HepG2 (cell line): ENCODE measurements at regions not wholly inside any gene's neighbourhood (a gene's known extent, or its start where the extent isn't known, plus 50 kb on each side); places are given as distances from the start of the nearest gene placed in this dataset.
"Not testable (repeated sequence)": the region's sequence is repeated elsewhere in the genome, so short reads cannot be mapped to it uniquely, and the experiment has no call there.

Experiments
- ATAC-seq: fragments of 200-7000 bp; cut with Tn5 transposase; 3 replicates; pipeline ENCODE4 v1.9.1; 2020; ENCODE audit warnings: mild to moderate bottlenecking, moderate library complexity
- BruUV-seq: library from RNA; stranded (reverse); fragments of 400-500 nt; replicated peaks from 2 replicates; lab custom pipeline; 2021; lab: Mats Ljungman, UMichigan
- CTCF ChIA-PET: fragments of 300-600 bp; formaldehyde crosslinking; extraction: SDS; loops from one replicate; lab custom pipeline; 2021; ENCODE audit warnings: low total read pairs, inconsistent platforms, low intra/inter-chr PET ratio; lab: Yijun Ruan, JAX
- POLR2A ChIA-PET: fragments of 350-600 bp; sonication (Branson Sonifier 250); formaldehyde crosslinking; loops from one replicate; lab custom pipeline; 2020; ENCODE audit warnings: antibody characterized with exemption, inconsistent platforms; lab: Yijun Ruan, JAX
- DNase-seq: peaks from one replicate; pipeline ENCODE4 v3.0.0-alpha.2; 2015; ENCODE audit warnings: low spot score
- FAIRE-seq: peaks from 3 replicates; lab custom pipeline; 2011; peaks lifted over from hg19 to GRCh38; lab: Jason Lieb, UNC
- H2AFZ ChIP-seq: one replicate; pipeline ENCODE4 v1.6.1; 2011; ENCODE audit warnings: low read length, inconsistent platforms
- H3K27ac ChIP-seq: fragments of 300-600 bp; 3 replicates; pipeline ENCODE4 v1.8.0; 2011; ENCODE audit warnings: mixed run types, mild to moderate bottlenecking, mixed read lengths, low read length, inconsistent platforms; ENCODE audit not compliant: insufficient read depth; ENCODE audit errors: extremely low read length
- H3K27me3 ChIP-seq, 2 experiments: fragments of 200-600 bp in 1 of 2; 2 replicates in 1 of 2; 3 replicates in 1 of 2; pipeline versions ENCODE4 v1.6.0 to v1.8.0; 2011; ENCODE audit warnings: low read length in 2 of 2, mild to moderate bottlenecking in 2 of 2, moderate library complexity in 2 of 2, inconsistent platforms in 1 of 2; ENCODE audit not compliant: insufficient read depth in 2 of 2, control insufficient read depth in 1 of 2
- H3K36me3 ChIP-seq, 2 experiments: fragments of 200-600 bp in 1 of 2; replicated peaks in 1 of 2; 2 replicates in 1 of 2; 3 replicates in 1 of 2; pipeline versions ENCODE4 v1.5.1 to v1.8.0; 2011; ENCODE audit warnings: low read length in 2 of 2, inconsistent platforms in 1 of 2; ENCODE audit not compliant: insufficient read depth in 2 of 2, control insufficient read depth in 1 of 2
- H3K4me1 ChIP-seq: 2 replicates; pipeline ENCODE4 v1.5.1; 2012; ENCODE audit warnings: low read length, inconsistent platforms; ENCODE audit not compliant: insufficient read depth
- H3K4me2 ChIP-seq: 2 replicates; pipeline ENCODE4 v1.6.0; 2011; ENCODE audit warnings: low read depth, low read length, inconsistent platforms
- H3K4me3 ChIP-seq, 3 experiments: fragments of 200-600 bp in 1 of 3; sonication (generic), shearing (Covaris generic) in 1 of 3; replicated peaks in 1 of 3; 2 replicates each; pipeline ENCODE4 v1.5.1; 2011 to 2016; ENCODE audit warnings: low read length in 3 of 3, inconsistent platforms in 2 of 3, low read depth in 2 of 3, mild to moderate bottlenecking in 2 of 3, control low read depth in 1 of 3, mixed read lengths in 1 of 3; ENCODE audit not compliant: insufficient read depth in 1 of 3
- H3K79me2 ChIP-seq: one replicate; pipeline ENCODE4 v1.6.1; 2011; ENCODE audit warnings: low read length, inconsistent platforms; ENCODE audit not compliant: insufficient read depth
- H3K9ac ChIP-seq: 2 replicates; pipeline ENCODE4 v1.6.0; 2011; ENCODE audit warnings: mild to moderate bottlenecking, low read depth, low read length, inconsistent platforms; ENCODE audit not compliant: insufficient read depth
- H3K9me3 ChIP-seq: 2 replicates; pipeline ENCODE4 v1.5.1; 2012; ENCODE audit warnings: mild to moderate bottlenecking, low read length
- H4K20me1 ChIP-seq: 2 replicates; pipeline ENCODE4 v1.6.0; 2011; ENCODE audit warnings: inconsistent platforms, mild to moderate bottlenecking, low read length, moderate library complexity; ENCODE audit not compliant: insufficient read depth
- CCDC6 ChIP-seq: sonication (generic); formaldehyde crosslinking; IDR thresholded peaks from 2 replicates; pipeline ENCODE4 v1.8.1; 2022; ENCODE audit warnings: mild to moderate bottlenecking, missing genetic modification reagents, moderate library complexity
- ETV6 ChIP-seq: sonication (generic); formaldehyde crosslinking; conservative IDR thresholded peaks from 2 replicates; pipeline ENCODE4 v1.4.0; 2020; ENCODE audit warnings: missing genetic modification reagents
- IRF2 ChIP-seq: IDR thresholded peaks from 2 replicates; pipeline ENCODE4 v1.6.1; 2018; ENCODE audit warnings: missing genetic modification reagents, missing compliant biosample characterization
- JDP2 ChIP-seq: sonication (generic); formaldehyde crosslinking; IDR thresholded peaks from 2 replicates; pipeline ENCODE4 v1.8.1; 2022; ENCODE audit warnings: missing genetic modification reagents, borderline replicate concordance
- KLF9 ChIP-seq: IDR thresholded peaks from 2 replicates; pipeline ENCODE4 v1.6.1; 2016; ENCODE audit warnings: low read depth
- KMT2B ChIP-seq: IDR thresholded peaks from 2 replicates; pipeline ENCODE4 v1.6.1; 2016; ENCODE audit warnings: missing genetic modification reagents, missing compliant biosample characterization
- MBD4 ChIP-seq: IDR thresholded peaks from 2 replicates; pipeline ENCODE4 v1.6.1; 2012; ENCODE audit warnings: low read length, inconsistent platforms, borderline replicate concordance
- ZFY ChIP-seq: sonication (generic); formaldehyde crosslinking; IDR thresholded peaks from 2 replicates; pipeline ENCODE4 v1.4.0; 2020; ENCODE audit warnings: missing genetic modification reagents
- ZNF3 ChIP-seq: IDR thresholded peaks from 2 replicates; pipeline ENCODE4 v1.7.0; 2017; ENCODE audit warnings: inconsistent platforms
- ZNF556 ChIP-seq: sonication (generic); formaldehyde crosslinking; IDR thresholded peaks from 2 replicates; pipeline ENCODE4 v1.4.0; 2020; ENCODE audit warnings: mild to moderate bottlenecking, missing genetic modification reagents, borderline replicate concordance
- ZSCAN31 ChIP-seq: sonication (generic); formaldehyde crosslinking; IDR thresholded peaks from 2 replicates; pipeline ENCODE4 v1.5.0; 2020; ENCODE audit warnings: low read depth, mild to moderate bottlenecking, missing genetic modification reagents
- WGBS: methylation state at CpG from one replicate; pipeline ENCODE4 v1.1.6; 2017; ENCODE audit warnings: low lambda C conversion rate; 5-methylcytosine and 5-hydroxymethylcytosine counted together
- in situ Hi-C: cut with HindIII; loops from 2 replicates; pipeline ENCODE4 v1.10.0; 2017; ENCODE audit warnings: low pct_unique_long_range_greater_than_20kb; ENCODE audit not compliant: extremely low pct_ligation_motif_present
- intact Hi-C: fragments of 100-400 bp; cut with micrococcal nuclease; formaldehyde crosslinking; loops from one replicate; pipeline ENCODE4 v1.10.0; 2022; ENCODE audit not compliant: unreplicated experiment

- TF ChIP-seq ZNF3 (CRISPR knock-in tag) (no peak), KLF9 (CRISPR knock-in tag) (no peak), ZNF556 (CRISPR knock-in tag) (no peak), IRF2 (CRISPR knock-in tag) (no peak), CCDC6 (CRISPR knock-in tag) (no peak), ZSCAN31 (no peak), ZFY (CRISPR knock-in tag) (no peak), MBD4 (no peak), KMT2B (CRISPR knock-in tag) (no peak), ETV6 (no peak), JDP2 (CRISPR knock-in tag) (no peak)
- no TSS peak for BruUV-seq
- FAIRE-seq (no peak), ATAC-seq (no peak), DNase-seq (no peak)
- Histone ChIP-seq H3K4me1 (no peaks in the 10 kb centered on the region), H3K9me3 (no peaks in the 10 kb centered on the region; the same call in 1 of the 2 replicates), H3K36me3 (no peaks in the 10 kb centered on the region), H4K20me1 (no peaks in the 10 kb centered on the region), H3K27ac (no peak overlapping the region), H2AFZ (no peak overlapping the region), H3K79me2 (no peaks in the 10 kb centered on the region), H3K4me3 (no peak overlapping the region), H3K4me2 (no peak overlapping the region), H3K27me3 (no peaks in the 10 kb centered on the region), H3K9ac (no peak overlapping the region)
- 3% methylated on average over 2 of the region's 2 CpGs for WGBS
- CTCF ChIA-PET: no interaction called here
- in situ Hi-C loops: no loop called here
- intact Hi-C loops: no loop called here
- POLR2A ChIA-PET: no interaction called here
Measured at GRCh38 chr6:69527921-69528476, 268.8 kb downstream of the LMBRD1 start.

DNA sequence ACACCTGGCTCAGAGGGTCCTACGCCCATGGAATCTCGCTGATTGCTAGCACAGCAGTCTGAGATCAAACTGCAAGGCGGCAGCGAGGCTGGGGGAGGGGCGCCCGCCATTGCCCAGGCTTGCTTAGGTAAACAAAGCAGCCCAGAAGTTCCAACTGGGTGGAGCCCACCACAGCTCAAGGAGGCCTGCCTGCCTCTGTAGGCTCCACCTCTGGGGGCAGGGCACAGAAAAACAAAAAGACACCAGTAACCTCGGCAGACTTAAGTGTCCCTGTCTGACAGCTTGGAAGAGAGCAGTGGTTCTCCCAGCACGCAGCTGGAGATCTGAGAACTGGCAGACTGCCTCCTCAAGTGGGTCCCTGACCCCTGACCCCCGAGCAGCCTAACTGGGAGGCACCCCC, 281.3 kb downstream of the LMBRD1 start:
- ATAC-seq, BruUV-seq, H3K27ac ChIP-seq, H4K20me1 ChIP-seq, FAIRE-seq, in situ Hi-C loops, CTCF ChIA-PET, intact Hi-C loops, H3K4me3 ChIP-seq, H3K9me3 ChIP-seq, POLR2A ChIA-PET, H3K79me2 ChIP-seq, DNase-seq, H3K4me2 ChIP-seq, H3K36me3 ChIP-seq, H3K27me3 ChIP-seq, H3K4me1 ChIP-seq, H3K9ac ChIP-seq, H2AFZ ChIP-seq: not testable (repeated sequence)
- no CpG with 5 or more reads among the region's 9 CpGs for WGBS
